ENCODE measurements at regions not wholly inside any gene's neighbourhood (a gene's known extent, or its start where the extent isn't known, plus 50 kb on each side); places are given as distances from the start of the nearest gene placed in this dataset.

DNA sequence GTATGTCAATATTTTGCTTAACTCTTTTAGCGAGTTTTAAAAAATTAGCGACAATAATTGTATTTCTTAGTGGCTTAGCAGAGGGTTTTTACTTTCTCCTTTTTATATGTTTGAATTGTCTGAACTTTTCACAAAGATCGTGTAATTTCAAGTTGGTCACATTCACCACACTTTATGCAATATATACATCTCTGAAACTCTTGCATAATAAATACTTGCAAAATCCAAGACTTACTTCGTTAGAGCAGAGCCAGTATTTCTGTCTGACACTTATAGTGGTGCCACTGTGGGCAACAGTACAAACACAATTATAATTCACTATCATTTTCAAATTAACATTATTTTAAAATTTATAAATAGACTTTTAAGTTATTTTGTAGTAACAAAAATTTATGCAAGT lies 62.0 kb downstream of the SUCNR1 start:
- no peak for DNase-seq (ENCODE audit: low read depth)

DNA sequence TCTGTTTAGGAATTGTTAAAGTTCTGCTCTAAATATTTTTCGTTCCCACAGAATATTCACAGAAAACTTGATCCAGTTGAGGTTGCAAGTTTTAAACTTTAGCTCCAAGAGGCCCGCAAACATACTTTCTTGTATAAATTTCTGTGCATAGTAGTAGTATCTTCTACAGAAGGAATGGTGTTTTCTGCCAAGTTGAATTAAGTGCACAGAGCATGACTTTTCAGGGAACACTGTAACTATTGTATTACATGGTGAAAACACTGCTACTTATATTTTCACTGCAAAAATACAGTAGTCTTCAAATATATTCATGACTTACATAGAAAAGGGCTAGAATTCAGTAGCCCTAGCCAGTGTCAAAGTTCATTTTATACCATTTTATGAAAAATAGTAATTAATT lies 67.0 kb downstream of the SUCNR1 start:
- DNase-seq (ENCODE audit: low read depth), result no peak

DNA sequence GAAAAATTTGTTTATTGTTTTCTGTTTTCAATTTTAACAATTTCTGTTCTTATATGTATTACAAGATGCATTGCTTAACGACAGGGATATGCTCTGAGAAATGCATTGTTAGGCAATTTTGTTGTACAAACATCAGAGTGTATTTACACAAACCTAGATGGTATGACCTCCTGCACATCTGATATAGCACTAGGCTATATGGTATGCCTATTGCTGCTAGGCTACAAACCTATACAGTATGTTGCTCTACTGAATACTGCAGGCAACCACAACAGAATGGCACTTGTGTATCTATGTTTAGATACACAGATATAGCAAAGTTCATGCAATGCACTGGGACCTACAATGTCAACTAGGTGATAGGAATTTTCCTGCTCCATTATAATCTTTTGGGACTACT lies 70.1 kb downstream of the SUCNR1 start:
- no peak for DNase-seq (ENCODE audit: low read depth)

DNA sequence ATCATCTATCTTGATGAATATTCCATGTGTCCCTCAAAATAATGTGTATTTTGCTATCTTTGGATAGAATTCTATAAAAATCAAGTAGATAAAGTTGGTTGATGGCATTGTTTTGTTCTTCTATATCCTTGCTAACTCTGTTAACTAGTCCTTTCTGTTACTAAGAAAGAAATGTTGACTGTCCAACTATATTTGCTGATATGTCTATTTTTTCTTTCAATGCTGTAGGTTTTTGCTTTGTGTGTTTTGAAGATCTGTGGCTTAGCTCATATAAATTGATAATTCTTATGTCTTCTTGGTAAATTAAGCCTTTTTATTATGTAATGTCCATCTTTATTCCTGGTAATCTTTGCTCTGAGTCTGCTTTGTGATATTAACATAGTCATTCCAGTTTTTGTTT lies 70.9 kb downstream of the SUCNR1 start:
- no peak for DNase-seq (ENCODE audit: low read depth)

DNA sequence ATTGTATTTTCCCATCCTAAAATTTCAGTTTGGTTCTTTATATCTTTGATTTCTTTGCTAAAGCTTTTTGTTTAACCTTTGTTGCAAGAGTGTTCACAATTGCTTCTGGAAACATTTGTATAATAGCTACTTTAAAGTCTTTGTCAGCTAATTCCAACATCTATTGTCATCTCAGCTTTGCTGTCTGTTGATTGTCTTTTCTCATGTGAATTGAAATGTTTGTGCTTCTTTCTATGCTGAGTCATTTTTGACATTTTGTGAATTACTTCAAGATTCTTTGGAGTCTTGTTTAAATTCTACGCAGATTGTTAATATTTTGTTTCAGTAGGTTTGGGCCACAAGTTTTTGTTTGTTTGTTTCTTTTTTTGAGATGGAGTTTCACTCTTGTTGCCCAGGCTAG lies 73.2 kb downstream of the SUCNR1 start:
- DNase-seq (ENCODE audit: low read depth), result no peak

DNA sequence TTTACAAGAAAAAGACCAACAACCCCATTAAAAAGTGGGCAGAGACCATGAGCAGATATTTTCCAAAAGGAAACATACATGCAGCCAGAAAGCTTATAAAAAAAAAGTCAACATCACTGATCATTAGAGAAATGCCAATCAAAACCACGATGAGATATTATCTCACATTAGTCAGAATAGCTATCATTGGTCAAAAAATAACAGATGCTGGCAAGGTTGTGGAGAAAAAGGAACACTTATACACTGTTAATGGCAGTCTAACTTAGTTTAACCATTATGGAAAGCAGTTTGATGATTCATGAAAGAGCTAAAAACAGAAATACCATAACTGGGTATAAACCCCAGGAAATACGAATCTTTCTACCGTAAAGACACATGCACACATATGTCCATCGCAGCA lies 76.3 kb downstream of the SUCNR1 start:
- DNase-seq (ENCODE audit: low read depth), result peak; percentile 50

DNA sequence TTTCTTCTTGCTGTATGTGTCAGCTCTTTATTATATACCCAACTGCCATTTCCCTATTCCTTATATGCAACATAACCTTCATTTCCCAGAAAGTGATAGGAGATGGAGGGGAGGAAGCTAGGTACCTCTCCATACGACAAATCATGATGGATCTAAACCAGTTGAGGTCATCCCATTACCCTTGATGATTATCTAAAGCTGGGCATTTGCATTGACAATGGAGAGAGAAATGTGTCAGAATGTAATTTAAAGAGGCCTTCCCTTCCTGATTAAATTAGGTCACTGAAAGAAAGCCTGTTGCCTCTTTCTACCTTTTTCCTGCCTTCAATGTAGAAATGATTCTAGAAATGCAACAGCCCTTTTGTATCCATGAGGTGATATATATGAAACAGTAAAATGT lies 81.9 kb downstream of the SUCNR1 start:
- no peak for DNase-seq (ENCODE audit: low read depth)

DNA sequence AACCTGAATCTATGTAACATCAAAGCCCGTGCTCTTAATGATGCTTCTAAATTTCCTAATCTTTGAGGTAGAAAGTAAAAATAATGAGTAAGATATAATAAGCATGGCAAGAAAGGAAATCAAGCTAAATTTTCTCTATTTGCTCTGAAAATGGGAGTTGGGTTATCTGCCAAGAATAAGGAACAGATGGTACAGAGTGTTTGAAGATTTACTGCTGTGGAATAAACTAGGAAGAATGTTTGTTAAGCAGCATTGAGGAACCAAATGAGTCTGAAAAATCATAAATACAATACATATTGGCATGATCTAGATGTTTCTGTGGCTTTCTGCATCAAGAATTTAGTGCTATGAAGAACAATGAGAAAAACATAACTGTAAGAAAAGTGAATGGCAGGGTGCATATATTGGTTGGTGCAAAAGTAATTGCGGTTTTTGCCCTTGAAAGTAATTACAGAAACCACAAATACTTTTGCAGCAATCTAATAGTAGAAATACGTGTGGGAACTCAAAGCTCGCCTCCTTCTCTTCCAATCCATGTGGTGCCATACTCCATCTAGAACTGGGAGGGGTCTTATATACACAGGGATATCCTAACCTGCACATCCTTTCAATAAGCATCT lies 87.6 kb downstream of the SUCNR1 start:
- no peak for DNase-seq (ENCODE audit: low read depth)

DNA sequence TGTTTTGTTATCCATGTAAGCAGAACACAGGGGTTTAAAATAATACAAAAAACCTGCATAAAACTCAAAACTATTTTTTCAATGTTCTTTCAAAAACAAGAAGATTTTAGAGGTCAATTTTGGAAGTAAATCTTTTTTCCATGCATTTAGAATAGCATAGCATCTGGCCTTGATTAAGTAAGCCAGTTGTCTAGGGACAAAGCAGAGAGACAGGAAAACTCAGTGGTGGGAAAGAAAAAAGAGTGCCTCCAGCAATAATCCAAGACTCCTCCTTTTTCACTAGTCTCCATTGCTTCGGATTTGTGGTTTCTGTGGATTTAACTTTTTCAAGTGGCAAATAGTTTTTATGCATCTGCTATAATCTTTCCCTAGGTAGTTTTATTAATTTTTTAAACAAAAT lies 88.9 kb downstream of the SUCNR1 start:
- DNase-seq (ENCODE audit: low read depth), result peak; percentile 25

DNA sequence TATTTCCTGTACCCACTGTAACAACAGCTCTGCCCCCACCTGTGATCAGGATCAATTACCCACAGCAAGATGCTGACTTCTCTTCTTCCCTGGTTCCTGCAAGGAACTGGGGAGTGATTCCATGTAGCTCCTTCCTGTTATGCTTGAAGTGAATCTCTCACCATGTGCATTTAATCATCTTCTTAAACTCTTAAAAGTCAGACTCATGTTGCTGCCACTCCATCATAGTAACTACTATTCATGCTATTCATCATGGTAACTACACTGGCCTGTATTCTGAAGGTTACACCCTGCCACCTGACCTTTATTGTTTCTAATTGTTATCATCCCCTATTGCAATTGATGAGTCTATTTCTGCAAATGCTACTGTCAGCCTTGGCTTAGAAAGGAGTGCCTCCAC lies 89.5 kb downstream of the SUCNR1 start:
- no peak for DNase-seq (ENCODE audit: low read depth)

DNA sequence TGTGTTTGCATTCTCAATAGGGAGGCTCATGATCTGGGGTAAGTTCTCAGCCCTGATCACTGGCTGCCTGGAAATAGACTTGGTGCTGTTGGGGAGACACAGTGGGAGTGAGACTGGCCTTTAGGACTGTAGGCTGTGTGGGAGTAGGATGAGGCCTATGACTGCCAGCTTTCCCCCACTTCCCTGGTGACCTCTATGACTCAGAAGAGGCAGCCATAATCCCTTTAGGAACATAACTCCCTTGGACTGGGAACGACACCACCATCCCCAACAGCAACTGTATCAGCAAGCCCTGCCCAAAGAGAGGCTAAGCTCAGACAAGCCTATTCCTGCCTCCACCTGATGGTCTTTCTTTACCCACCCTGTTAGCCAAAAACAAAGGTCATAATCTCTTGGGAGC lies 91.3 kb downstream of the SUCNR1 start:
- peak; percentile 29 for DNase-seq (ENCODE audit: low read depth)

DNA sequence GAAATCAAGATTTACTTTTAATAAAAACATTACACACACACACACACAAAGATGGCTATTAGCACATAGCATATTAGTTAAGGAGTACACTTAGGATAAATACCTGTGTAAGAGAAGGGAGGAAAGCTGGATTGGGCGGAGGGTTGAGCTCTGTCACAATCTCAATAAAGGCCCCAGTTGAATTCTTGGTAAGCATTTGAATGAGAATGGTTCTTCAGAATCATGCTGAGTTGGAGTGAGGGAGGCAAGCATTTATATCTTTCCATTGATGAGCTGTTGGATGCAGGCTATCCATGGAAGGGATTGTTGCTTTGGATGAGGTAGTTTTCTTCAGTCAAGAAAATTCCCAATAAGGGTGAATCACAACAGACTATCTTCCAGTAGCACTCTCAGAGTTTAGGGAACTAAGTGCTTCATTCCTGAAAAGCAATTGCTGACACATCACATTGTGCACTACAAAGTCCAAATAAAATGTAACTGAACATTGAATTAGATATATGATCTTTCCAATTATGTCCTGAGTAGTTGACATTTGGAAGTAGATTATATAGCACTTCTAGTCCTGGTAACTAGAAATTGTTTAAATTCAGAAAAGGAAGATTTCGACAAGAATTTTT lies 95.7 kb downstream of the SUCNR1 start:
- DNase-seq (ENCODE audit: low read depth), result no peak

DNA sequence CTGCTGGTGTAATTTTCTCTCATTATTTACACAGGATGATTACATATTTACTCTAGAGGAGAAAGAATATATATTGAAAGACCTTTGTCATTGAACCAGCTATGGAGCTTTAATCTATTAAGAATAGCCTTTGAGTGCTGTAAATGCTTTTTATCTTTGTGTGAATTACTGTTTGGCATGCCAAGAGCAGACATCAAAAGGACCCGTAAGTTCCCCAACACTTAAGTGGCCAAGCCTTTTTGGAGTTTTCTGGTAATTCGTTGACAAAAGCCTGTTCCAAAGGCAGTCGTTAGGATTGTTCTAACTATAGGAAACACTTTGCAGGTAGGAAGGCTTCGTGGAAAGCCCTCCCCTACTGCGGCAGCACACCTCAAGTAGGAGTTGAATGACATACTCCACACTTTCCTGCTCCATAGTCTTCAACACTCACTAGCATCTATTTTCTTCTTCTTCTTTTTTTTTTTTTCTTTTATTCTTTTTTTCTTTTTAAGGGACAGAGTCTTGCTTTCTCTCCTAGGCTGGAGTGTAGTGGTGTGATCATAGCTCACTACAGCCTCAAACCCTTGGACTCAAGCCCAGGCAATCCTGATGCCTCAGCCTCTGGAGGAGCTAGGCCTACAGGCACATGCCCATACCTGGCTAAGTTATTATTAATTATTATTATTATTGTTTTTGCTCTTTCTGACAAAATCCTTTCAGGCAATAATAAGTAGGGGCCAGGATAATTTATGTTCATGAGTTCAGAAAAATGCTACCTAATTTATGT lies 98.6 kb downstream of the SUCNR1 start:
- peak; percentile 30 for DNase-seq (ENCODE audit: low read depth)

DNA sequence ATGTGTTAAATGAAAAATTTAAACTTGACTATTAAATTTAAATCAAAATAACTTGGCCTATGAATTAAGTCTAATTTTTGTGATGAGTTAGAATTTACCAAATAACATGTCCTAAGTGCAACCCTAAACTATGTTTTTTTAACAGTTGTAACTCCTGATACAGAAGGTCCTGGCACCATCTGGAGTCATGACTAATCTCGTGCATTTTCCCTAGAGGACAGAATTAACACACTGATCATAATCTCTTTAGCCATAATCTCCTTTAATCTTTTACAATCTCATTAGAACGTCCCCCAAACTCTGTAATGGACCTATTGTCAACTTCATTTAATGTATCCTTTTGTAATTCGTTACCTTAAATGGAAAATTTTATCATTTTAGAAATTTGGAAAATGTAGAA lies 100.6 kb downstream of the SUCNR1 start:
- peak; percentile 81 for DNase-seq (ENCODE audit: low read depth)

DNA sequence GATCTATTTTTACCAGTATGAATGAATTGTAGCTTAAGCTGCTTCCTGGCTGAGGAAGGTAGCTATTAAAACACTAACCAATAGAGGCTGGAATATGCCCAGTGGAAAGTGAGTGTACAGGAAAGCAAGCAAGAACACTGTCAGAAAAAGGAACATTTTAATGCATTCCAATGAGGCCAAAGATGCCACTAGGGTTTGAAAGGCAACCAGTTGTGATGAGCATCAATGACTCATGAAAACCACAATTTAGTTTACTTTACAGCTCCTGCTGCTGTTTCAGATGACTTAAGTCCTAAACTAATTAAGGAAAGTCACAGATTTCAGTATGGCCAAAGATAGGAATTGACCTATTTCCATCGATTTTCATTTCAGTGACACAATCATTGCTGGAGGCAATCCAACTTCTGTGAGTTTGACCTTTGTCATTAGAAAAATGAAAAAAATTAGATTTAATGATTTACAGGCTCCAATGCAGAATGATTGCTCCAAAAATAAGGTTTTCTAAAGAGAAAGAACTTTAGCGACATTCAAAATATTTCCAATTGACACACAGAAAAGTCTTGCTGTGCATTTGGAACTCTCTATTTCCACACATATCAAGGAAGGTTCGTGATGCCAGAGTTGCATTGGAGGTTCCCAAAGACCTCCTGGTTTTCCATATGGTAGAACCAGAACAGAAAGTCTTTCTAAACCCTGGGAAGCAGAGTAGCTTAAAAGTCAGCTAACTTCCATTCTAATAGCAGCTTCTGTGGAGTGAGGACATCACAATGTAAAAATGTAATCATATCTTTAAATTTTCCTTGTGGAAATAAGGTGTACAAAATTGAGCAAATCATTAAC lies 103.0 kb downstream of the SUCNR1 start:
- DNase-seq (ENCODE audit: low read depth), result peak; percentile 100

DNA sequence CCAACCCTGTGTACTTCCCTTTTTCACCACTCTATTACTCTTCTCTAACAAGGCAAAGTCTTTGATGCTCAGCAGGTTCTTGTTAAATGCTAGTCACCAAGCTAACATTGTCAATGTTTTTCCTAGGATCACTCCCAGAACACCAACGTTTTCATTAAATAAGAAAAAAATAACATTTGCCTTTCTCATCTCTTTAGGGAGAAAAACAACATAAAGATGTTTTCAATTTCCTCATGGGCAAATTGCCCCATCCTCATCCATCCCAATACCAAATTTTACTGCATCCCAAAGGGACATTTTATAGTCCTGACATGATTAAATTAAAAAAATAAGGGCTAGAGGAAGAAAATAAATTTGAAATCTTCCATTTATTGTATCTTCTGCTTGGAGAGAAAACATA lies 106.5 kb downstream of the SUCNR1 start:
- no peak for DNase-seq (ENCODE audit: low read depth)

DNA sequence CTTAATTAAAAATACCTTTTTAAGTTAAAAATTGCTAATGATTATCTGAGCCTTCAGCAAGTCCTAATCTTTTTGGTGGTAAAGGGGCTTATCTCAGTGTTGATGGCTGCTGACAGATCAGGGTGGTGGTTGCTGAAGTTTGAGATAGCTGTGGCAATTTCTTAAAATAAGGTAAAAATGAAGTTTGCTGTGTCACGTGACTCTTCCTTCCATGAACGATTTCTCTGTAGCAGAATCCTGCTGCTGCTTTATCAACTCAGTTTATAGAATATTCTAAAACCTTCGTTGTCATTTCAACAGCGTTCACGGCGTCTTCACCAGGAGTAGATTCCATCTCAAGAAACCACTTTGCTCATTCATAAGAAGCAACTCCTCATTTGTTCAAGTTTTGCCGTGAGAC lies 110.1 kb downstream of the SUCNR1 start:
- no peak for DNase-seq (ENCODE audit: low read depth)

DNA sequence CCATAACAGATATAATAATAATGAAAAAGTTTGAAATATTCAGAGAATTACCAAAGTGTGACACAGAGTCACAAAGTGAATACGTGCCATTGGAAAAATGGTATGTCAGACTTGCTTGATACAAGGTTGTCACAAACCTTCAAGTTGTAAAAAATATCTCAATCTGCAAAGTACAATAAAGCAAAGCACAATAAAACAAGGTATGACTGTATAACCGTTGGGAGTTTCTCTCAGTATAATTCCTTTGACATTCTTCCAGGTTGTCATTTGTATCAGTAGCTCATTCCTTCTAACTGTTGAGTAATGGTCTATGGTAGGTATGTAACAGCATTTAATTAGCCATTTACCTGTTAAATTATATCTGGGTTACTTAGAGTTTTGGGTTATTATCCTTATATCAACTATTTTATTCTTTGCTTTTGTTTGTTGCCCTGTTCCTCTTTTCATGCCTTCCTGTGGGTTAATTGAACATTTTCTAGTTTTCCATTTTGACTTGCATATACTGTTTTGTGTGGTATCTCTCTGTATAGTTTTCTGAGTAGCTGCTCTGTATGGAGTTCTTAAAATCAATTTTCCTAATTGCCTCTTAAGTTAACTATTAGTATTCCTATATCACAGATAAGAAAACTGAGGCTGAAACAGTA lies 112.5 kb downstream of the SUCNR1 start:
- DNase-seq (ENCODE audit: low read depth), result no peak

DNA sequence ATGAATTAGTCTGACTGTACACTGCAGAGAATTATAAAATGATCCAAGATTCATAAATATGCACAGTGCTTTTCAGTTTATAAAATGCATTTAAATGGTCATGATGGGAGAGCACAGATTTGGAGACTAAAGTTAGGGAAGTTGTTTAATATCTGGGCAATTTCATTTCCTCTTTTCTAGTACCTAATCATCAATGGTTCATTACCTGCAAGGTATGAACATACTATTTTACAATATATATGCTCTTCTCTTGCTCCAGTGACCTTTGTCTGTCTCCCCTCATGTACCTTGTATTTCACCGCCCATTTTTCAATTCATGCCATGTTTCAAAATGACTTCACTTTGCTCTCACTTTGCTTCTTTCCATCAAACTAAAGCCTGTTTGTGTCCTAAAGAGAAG lies 114.5 kb downstream of the SUCNR1 start:
- no peak for DNase-seq (ENCODE audit: low read depth)

DNA sequence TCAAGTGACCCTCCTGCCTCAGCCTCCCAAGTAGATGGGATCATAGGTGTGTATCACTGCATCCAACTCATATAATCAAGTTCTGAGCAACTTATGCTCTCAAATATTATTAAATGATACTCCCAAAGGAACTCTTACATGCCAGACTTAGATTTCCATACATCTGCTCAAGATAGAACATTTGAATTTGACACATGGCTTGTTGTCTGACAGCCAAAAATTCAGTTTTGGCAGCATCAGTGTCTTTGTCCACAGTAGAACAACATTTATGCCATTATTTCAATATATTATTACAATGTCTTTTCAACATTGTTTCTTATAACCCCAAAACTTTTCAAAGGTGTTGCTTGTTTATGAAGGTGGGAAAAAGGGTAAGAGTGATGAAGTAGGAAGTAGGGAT lies 116.2 kb downstream of the SUCNR1 start:
- no peak for DNase-seq (ENCODE audit: low read depth)

DNA sequence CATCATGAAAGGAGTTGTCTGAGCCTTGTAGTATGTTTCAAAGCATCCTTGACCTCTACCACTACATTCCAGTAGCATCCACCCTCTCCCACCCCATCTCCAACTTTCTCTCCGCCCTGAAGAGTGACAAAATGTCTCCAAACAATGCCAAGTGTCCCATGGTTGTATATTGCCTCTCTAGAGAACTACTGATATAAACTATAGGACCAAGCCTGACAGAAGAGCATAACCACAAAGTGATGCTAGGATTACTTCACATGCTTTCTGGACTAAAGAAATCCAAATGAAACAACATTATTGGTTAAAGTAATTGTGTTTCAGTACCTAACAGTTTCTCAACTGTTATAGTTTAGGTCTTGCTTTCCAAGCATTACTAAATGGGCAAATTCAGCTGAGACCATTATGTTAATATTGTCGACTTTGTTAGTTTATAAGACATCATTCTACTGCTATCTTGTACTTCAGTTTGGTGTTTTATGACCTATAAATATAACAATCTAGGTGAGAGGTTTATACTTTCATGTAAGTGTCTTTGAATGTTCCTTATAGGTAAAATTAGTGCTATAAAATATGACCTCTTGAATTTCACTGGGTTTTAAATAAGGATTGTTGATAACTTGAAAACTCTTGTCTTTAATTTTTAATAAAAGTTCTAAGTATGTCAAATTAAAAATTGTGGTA lies 117.4 kb downstream of the SUCNR1 start:
- DNase-seq (ENCODE audit: low read depth), result no peak
